CD14-positive monocyte (primary cell): ENCODE measurements at regions not wholly inside any gene's neighbourhood (a gene's known extent, or its start where the extent isn't known, plus 50 kb on each side); places are given as distances from the start of the nearest gene placed in this dataset.

Experiments used
- DNase-seq, 3 donors: peaks; one replicate each; pipeline ENCODE4 v3.0.0-alpha.2; 2011 to 2022
- H2AFZ ChIP-seq: 2 replicates; pipeline ENCODE4 v1.6.0; 2012; ENCODE audit warnings: mild to moderate bottlenecking, low read depth, low read length, inconsistent platforms; ENCODE audit not compliant: insufficient read depth, poor library complexity, severe bottlenecking
- H3K27ac ChIP-seq, 2 donors: 1 replicate in 1 of 2; 2 replicates in 1 of 2; pipeline ENCODE4 v1.5.1; 2012 to 2013; ENCODE audit warnings: low read length in 2 of 2, control low read depth in 1 of 2, inconsistent platforms in 1 of 2, low read depth in 1 of 2, mild to moderate bottlenecking in 1 of 2
- H3K27me3 ChIP-seq, 2 donors: one replicate each; pipeline versions ENCODE4 v1.6.0 to v1.6.1; 2011 to 2013; ENCODE audit warnings: low read length in 2 of 2; ENCODE audit not compliant: control insufficient read depth in 2 of 2, insufficient read depth in 2 of 2
- H3K36me3 ChIP-seq, 2 donors: replicated peaks in 1 of 2; 1 replicate in 1 of 2; 2 replicates in 1 of 2; pipeline versions ENCODE4 v1.5.1 to v1.6.1; 2012 to 2013; ENCODE audit warnings: low read length in 2 of 2, control low read depth in 1 of 2, inconsistent platforms in 1 of 2, mild to moderate bottlenecking in 1 of 2; ENCODE audit not compliant: insufficient read depth in 2 of 2, control insufficient read depth in 1 of 2
- H3K4me1 ChIP-seq, 2 donors: 1 replicate in 1 of 2; 2 replicates in 1 of 2; pipeline versions ENCODE4 v1.5.1 to v1.6.1; 2012 to 2013; ENCODE audit warnings: low read length in 2 of 2, control low read depth in 1 of 2, inconsistent platforms in 1 of 2, mild to moderate bottlenecking in 1 of 2, moderate library complexity in 1 of 2; ENCODE audit not compliant: insufficient read depth in 2 of 2, control insufficient read depth in 1 of 2
- H3K4me2 ChIP-seq: replicated peaks from 2 replicates; pipeline ENCODE3; 2012; ENCODE audit warnings: low read length, moderate library complexity, mild to moderate bottlenecking; ENCODE audit not compliant: poor library complexity, severe bottlenecking; ENCODE audit errors: extremely low read depth
- H3K4me3 ChIP-seq, 3 experiments: fragments of 200-600 bp in 1 of 3; sonication (generic) in 1 of 3; replicated peaks in 1 of 3; 1 replicate in 2 of 3; 2 replicates in 1 of 3; pipeline ENCODE4 v1.5.1; 2011 to 2013; ENCODE audit warnings: low read length in 3 of 3, mild to moderate bottlenecking in 3 of 3, control low read depth in 2 of 3, low read depth in 2 of 3, inconsistent platforms in 1 of 3, moderate library complexity in 1 of 3
- H3K79me2 ChIP-seq: 2 replicates; pipeline ENCODE4 v1.6.0; 2012; ENCODE audit warnings: mild to moderate bottlenecking, control low read depth, inconsistent platforms, low read length, moderate library complexity; ENCODE audit not compliant: insufficient read depth
- H3K9ac ChIP-seq: 2 replicates; pipeline ENCODE4 v1.6.0; 2017; ENCODE audit warnings: low read length, mild to moderate bottlenecking; ENCODE audit not compliant: insufficient read depth, poor library complexity, severe bottlenecking
- H3K9me3 ChIP-seq, 2 donors: replicated peaks in 1 of 2; 1 replicate in 1 of 2; 2 replicates in 1 of 2; pipeline versions ENCODE4 v1.5.1 to v1.6.1; 2012 to 2013; ENCODE audit warnings: low read length in 2 of 2, control low read depth in 1 of 2; ENCODE audit not compliant: control insufficient read depth in 1 of 2, insufficient read depth in 1 of 2
- H4K20me1 ChIP-seq: 2 replicates; pipeline ENCODE4 v1.6.0; 2012; ENCODE audit warnings: mild to moderate bottlenecking, low read length, control low read depth, moderate library complexity; ENCODE audit not compliant: insufficient read depth
- H3K27ac Mint-ChIP-seq, 7 donors: one replicate each; pipeline ENCODE4 v1.8.0; 2020; ENCODE audit warnings: mild to moderate bottlenecking in 7 of 7, mixed read lengths in 7 of 7, moderate library complexity in 6 of 7, inconsistent platforms in 2 of 7
- H3K27me3 Mint-ChIP-seq, 3 donors: one replicate each; pipeline ENCODE4 v1.8.0; 2021 to 2022; ENCODE audit warnings: low read depth in 3 of 3, mild to moderate bottlenecking in 3 of 3, mixed read lengths in 3 of 3, moderate library complexity in 3 of 3, inconsistent platforms in 1 of 3
- H3K36me3 Mint-ChIP-seq, 2 donors: one replicate each; pipeline ENCODE4 v1.8.0; 2020; ENCODE audit warnings: mixed read lengths in 2 of 2, inconsistent platforms in 1 of 2, mild to moderate bottlenecking in 1 of 2
- H3K4me1 Mint-ChIP-seq: one replicate; pipeline ENCODE4 v1.8.0; 2020; ENCODE audit warnings: mild to moderate bottlenecking, mixed read lengths
- H3K4me3 Mint-ChIP-seq, 2 donors: one replicate each; pipeline ENCODE4 v1.8.0; 2020; ENCODE audit warnings: mild to moderate bottlenecking in 2 of 2, mixed read lengths in 2 of 2, moderate library complexity in 1 of 2
- H3K9me3 Mint-ChIP-seq, 7 donors: one replicate each; pipeline ENCODE4 v1.8.0; 2020 to 2022; ENCODE audit warnings: mixed read lengths in 7 of 7, mild to moderate bottlenecking in 6 of 7, moderate library complexity in 6 of 7, inconsistent platforms in 2 of 7
- WGBS: methylation state at CpG from one replicate; pipeline ENCODE4 v1.1.5; 2013; ENCODE audit warnings: missing lambda C conversion rate; ENCODE audit not compliant: insufficient coverage; 5-methylcytosine and 5-hydroxymethylcytosine counted together
- intact Hi-C, 2 donors: fragments of 100-400 bp; cut with micrococcal nuclease; formaldehyde crosslinking; loops; one replicate each; pipeline versions ENCODE4 v1.15.0 to v1.15.1; 2023
- TF ChIP-seq, protein P1 (sequence below): fragments of 200-600 bp; IDR thresholded peaks from one replicate; pipeline ENCODE4 v1.8.0; 2022; ENCODE audit warnings: antibody characterized with exemption, mild to moderate bottlenecking

DNA sequence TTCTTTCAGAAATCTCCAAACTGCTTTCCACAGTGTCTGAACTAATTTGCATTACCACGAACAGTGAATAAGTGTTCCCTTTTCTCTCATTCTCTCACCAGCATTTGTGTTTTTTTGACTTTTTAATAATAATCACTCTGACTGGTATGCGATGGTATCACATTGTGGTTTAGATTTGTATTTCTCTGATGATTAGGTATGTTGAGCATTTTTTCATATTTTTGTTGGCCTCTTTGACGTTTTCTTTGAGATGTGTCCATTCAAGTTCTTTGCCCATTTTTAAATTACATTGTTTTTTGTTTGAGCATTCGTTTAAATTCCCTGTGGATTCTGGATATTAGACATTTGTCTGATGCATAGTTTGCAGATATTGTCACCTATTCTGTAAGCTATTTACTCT, 1639.6 kb upstream of the TENM4 start:
- H3K4me3 Mint-ChIP-seq: no peak overlapping the region
- H3K4me1 Mint-ChIP-seq: no peaks in the 10 kb centered on the region
- no peak overlapping the region for H3K27ac ChIP-seq
- no peaks in the 10 kb centered on the region for H3K4me1 ChIP-seq
- no peaks in the 10 kb centered on the region for H3K36me3 Mint-ChIP-seq
- no CpG with 5 or more reads among the region's 4 CpGs for WGBS
- H3K9me3 ChIP-seq: peaks cover under 1 to 2% of the 10 kb centered on the region in 2 donors
- no peak overlapping the region for H3K4me2 ChIP-seq
- intact Hi-C loops: no loop called here
- H3K27me3 Mint-ChIP-seq: no peaks in the 10 kb centered on the region
- H2AFZ ChIP-seq: no peak overlapping the region
- no peak overlapping the region for H3K4me3 ChIP-seq
- no peak for DNase-seq
- peaks cover 0 to 12% (median 3%) of the 10 kb centered on the region in 7 donors for H3K9me3 Mint-ChIP-seq
- no peaks in the 10 kb centered on the region for H4K20me1 ChIP-seq
- no peaks in the 10 kb centered on the region for H3K36me3 ChIP-seq
- no peak overlapping the region for H3K9ac ChIP-seq
- TF ChIP-seq, protein P1, sequence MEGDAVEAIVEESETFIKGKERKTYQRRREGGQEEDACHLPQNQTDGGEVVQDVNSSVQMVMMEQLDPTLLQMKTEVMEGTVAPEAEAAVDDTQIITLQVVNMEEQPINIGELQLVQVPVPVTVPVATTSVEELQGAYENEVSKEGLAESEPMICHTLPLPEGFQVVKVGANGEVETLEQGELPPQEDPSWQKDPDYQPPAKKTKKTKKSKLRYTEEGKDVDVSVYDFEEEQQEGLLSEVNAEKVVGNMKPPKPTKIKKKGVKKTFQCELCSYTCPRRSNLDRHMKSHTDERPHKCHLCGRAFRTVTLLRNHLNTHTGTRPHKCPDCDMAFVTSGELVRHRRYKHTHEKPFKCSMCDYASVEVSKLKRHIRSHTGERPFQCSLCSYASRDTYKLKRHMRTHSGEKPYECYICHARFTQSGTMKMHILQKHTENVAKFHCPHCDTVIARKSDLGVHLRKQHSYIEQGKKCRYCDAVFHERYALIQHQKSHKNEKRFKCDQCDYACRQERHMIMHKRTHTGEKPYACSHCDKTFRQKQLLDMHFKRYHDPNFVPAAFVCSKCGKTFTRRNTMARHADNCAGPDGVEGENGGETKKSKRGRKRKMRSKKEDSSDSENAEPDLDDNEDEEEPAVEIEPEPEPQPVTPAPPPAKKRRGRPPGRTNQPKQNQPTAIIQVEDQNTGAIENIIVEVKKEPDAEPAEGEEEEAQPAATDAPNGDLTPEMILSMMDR: no peak
- no peaks in the 10 kb centered on the region for H3K27me3 ChIP-seq
- no peak overlapping the region for H3K27ac Mint-ChIP-seq
- no peaks in the 10 kb centered on the region for H3K79me2 ChIP-seq

DNA sequence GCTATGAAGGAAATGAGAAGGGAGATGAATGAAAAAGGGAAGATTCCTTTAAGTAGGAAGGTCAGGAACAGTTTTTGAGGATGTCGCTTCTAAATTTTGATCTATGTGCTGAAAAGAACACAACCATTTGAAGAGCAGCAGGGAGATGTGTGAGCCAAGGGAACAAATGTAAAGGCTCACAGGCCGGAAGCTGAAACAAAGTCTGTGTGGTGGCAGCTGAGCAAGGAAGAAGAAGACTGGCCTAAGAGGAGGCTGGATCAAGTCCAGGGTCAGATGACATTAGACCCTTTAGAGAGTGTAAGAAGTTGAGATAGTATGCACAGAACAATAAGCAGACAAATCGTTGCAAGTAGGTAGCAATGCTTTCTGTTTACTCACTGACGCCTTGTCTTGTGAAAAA, 1631.4 kb upstream of the TENM4 start:
- H3K27ac Mint-ChIP-seq: no peak overlapping the region
- H2AFZ ChIP-seq: no peak overlapping the region
- H4K20me1 ChIP-seq: no peaks in the 10 kb centered on the region
- no peak overlapping the region for H3K9ac ChIP-seq
- H3K36me3 ChIP-seq: no peaks in the 10 kb centered on the region
- DNase-seq: no peak
- WGBS: 81% methylated on average over 2 of the region's 4 CpGs
- no peaks in the 10 kb centered on the region for H3K79me2 ChIP-seq
- H3K9me3 ChIP-seq: no peaks in the 10 kb centered on the region
- no peaks in the 10 kb centered on the region for H3K27me3 Mint-ChIP-seq
- H3K4me1 Mint-ChIP-seq: no peaks in the 10 kb centered on the region
- intact Hi-C loops: no loop called here
- no peak overlapping the region for H3K4me2 ChIP-seq
- TF ChIP-seq, protein P1: no peak
- H3K4me1 ChIP-seq: no peaks in the 10 kb centered on the region
- no peak overlapping the region for H3K4me3 ChIP-seq
- H3K27me3 ChIP-seq: no peaks in the 10 kb centered on the region
- peaks cover 0 to 4% (median 3%) of the 10 kb centered on the region in 7 donors for H3K9me3 Mint-ChIP-seq
- no peaks in the 10 kb centered on the region for H3K36me3 Mint-ChIP-seq
- no peak overlapping the region for H3K27ac ChIP-seq
- no peak overlapping the region for H3K4me3 Mint-ChIP-seq
